ENCODE measurements at regions not wholly inside any gene's neighbourhood (a gene's known extent, or its start where the extent isn't known, plus 50 kb on each side); places are given as distances from the start of the nearest gene placed in this dataset.

GRCh38 chr4:108400309-108400708, 220.1 kb upstream of the RPL34 start:
- no peak for DNase-seq (ENCODE audit: low spot score)

- no peak for DNase-seq (ENCODE audit: low spot score)
Observed at GRCh38 chr4:108399610-108400265, 220.6 kb upstream of the RPL34 start.

GRCh38 chr4:108398836-108399235, 221.5 kb upstream of the RPL34 start:
- DNase-seq (ENCODE audit: low spot score), result no peak

- no peak for DNase-seq (ENCODE audit: low spot score)
Observed at GRCh38 chr4:108398316-108398715, 222.1 kb upstream of the RPL34 start.

- DNase-seq (ENCODE audit: low spot score), result no peak
Observed at GRCh38 chr4:108397850-108398249, 222.5 kb upstream of the RPL34 start.

GRCh38 chr4:108396900-108397497, 223.4 kb upstream of the RPL34 start:
- DNase-seq (ENCODE audit: low spot score), result no peak

- DNase-seq (ENCODE audit: low spot score), result no peak
Observed at GRCh38 chr4:108395786-108396185, 224.6 kb upstream of the RPL34 start.

GRCh38 chr4:108393890-108394472, 225.2 kb upstream of the LEF1 start:
- DNase-seq (ENCODE audit: low spot score), result no peak

GRCh38 chr4:108391701-108392455, 223.1 kb upstream of the LEF1 start:
- no peak for DNase-seq (ENCODE audit: low spot score)

- DNase-seq (ENCODE audit: low spot score), result no peak
Observed at GRCh38 chr4:108385076-108385475, 216.3 kb upstream of the LEF1 start.

GRCh38 chr4:108384544-108384943, 215.8 kb upstream of the LEF1 start:
- DNase-seq (ENCODE audit: low spot score), result no peak

- DNase-seq (ENCODE audit: low spot score), result no peak
Observed at GRCh38 chr4:108383157-108383556, 214.4 kb upstream of the LEF1 start.

GRCh38 chr4:108382751-108383150, 214.0 kb upstream of the LEF1 start:
- DNase-seq (ENCODE audit: low spot score), result no peak

- DNase-seq (ENCODE audit: low spot score), result no peak
Observed at GRCh38 chr4:108378164-108378563, 209.4 kb upstream of the LEF1 start.

- no peak for DNase-seq (ENCODE audit: low spot score)
Observed at GRCh38 chr4:108377021-108377420, 208.3 kb upstream of the LEF1 start.

GRCh38 chr4:108375434-108375833, 206.7 kb upstream of the LEF1 start:
- DNase-seq (ENCODE audit: low spot score), result no peak

GRCh38 chr4:108372681-108373080, 203.9 kb upstream of the LEF1 start:
- no peak for DNase-seq (ENCODE audit: low spot score)

GRCh38 chr4:108371282-108371681, 202.6 kb upstream of the LEF1 start:
- DNase-seq (ENCODE audit: low spot score), result no peak

- DNase-seq (ENCODE audit: low spot score), result no peak
Observed at GRCh38 chr4:108370291-108371141, 201.8 kb upstream of the LEF1 start.

GRCh38 chr4:108369035-108369655, 200.4 kb upstream of the LEF1 start:
- DNase-seq (ENCODE audit: low spot score), result no peak

GRCh38 chr4:108367751-108368150, 199.0 kb upstream of the LEF1 start:
- no peak for DNase-seq (ENCODE audit: low spot score)

GRCh38 chr4:108366716-108367115, 198.0 kb upstream of the LEF1 start:
- no peak for DNase-seq (ENCODE audit: low spot score)

All from germinal center (tissue), 1 donor.